H7 (cell line): ENCODE measurements at regions not wholly inside any gene's neighbourhood (a gene's known extent, or its start where the extent isn't known, plus 50 kb on each side); places are given as distances from the start of the nearest gene placed in this dataset.
"Not testable (repeated sequence)": the region's sequence is repeated elsewhere in the genome, so short reads cannot be mapped to it uniquely, and the experiment has no call there.

ENCODE experiments used
- DNase-seq: peaks from one replicate; pipeline ENCODE4 v3.0.0; 2012
- H3K27me3 ChIP-seq: 2 replicates; pipeline ENCODE4 v1.6.0; 2011; ENCODE audit warnings: mild to moderate bottlenecking, low read length; ENCODE audit not compliant: control insufficient read depth, insufficient read depth
- H3K36me3 ChIP-seq: replicated peaks from 2 replicates; pipeline ENCODE4 v1.5.1; 2011; ENCODE audit warnings: low read length; ENCODE audit not compliant: control insufficient read depth, insufficient read depth
- H3K4me3 ChIP-seq: 2 replicates; pipeline ENCODE4 v1.5.1; 2011; ENCODE audit warnings: low read depth, mild to moderate bottlenecking, control low read depth, low read length, moderate library complexity; ENCODE audit not compliant: insufficient read depth

GRCh38 chr12:115811045-115811444 is 466.4 kb downstream of the MED13L start:
- Histone ChIP-seq H3K4me3 (no peak overlapping the region), H3K36me3 (no peaks in the 10 kb centered on the region), H3K27me3 (no peaks in the 10 kb centered on the region)
- DNase-seq, result no peak

GRCh38 chr12:115810122-115810901 is 467.2 kb downstream of the MED13L start:
- Histone ChIP-seq H3K36me3 (no peaks in the 10 kb centered on the region), H3K27me3 (no peaks in the 10 kb centered on the region), H3K4me3 (no peak overlapping the region)
- no peak for DNase-seq

GRCh38 chr12:115806000-115806399 is 471.5 kb downstream of the MED13L start:
- no peak for DNase-seq
- Histone ChIP-seq H3K27me3 (no peaks in the 10 kb centered on the region), H3K4me3 (no peak overlapping the region), H3K36me3 (no peaks in the 10 kb centered on the region)

GRCh38 chr12:115802767-115803166 is 474.7 kb downstream of the MED13L start:
- Histone ChIP-seq H3K27me3 (no peaks in the 10 kb centered on the region), H3K36me3 (no peaks in the 10 kb centered on the region), H3K4me3 (no peak overlapping the region)
- DNase-seq, result no peak

- H3K4me3 ChIP-seq, result no peak overlapping the region
- H3K27me3 ChIP-seq, result no peaks in the 10 kb centered on the region
- DNase-seq, result no peak
- H3K36me3 ChIP-seq, result no peaks in the 10 kb centered on the region
These were observed 475.6 kb downstream of the MED13L start for GRCh38 chr12:115801871-115802270.

GRCh38 chr12:115799610-115800009 is 477.9 kb downstream of the MED13L start:
- H3K36me3 ChIP-seq, result no peaks in the 10 kb centered on the region
- no peak for DNase-seq
- no peaks in the 10 kb centered on the region for H3K27me3 ChIP-seq
- H3K4me3 ChIP-seq, result no peak overlapping the region

- Histone ChIP-seq H3K4me3 (no peak overlapping the region), H3K36me3 (no peaks in the 10 kb centered on the region), H3K27me3 (no peaks in the 10 kb centered on the region)
- DNase-seq, result no peak
These were observed 479.1 kb downstream of the MED13L start for GRCh38 chr12:115798309-115798917.

GRCh38 chr12:115794659-115795081 is 482.8 kb downstream of the MED13L start:
- peak; percentile 21 for DNase-seq
- Histone ChIP-seq H3K36me3 (no peaks in the 10 kb centered on the region), H3K4me3 (no peak overlapping the region), H3K27me3 (no peaks in the 10 kb centered on the region)

- Histone ChIP-seq H3K36me3 (no peaks in the 10 kb centered on the region), H3K27me3 (no peaks in the 10 kb centered on the region), H3K4me3 (no peak overlapping the region)
- no peak for DNase-seq
These were observed 486.2 kb downstream of the MED13L start for GRCh38 chr12:115791331-115791730.

GRCh38 chr12:115790526-115790925 is 487.0 kb downstream of the MED13L start:
- Histone ChIP-seq H3K36me3 (no peaks in the 10 kb centered on the region), H3K4me3 (no peak overlapping the region), H3K27me3 (no peaks in the 10 kb centered on the region)
- DNase-seq, result no peak

- not testable (repeated sequence) for H3K27me3 ChIP-seq, DNase-seq, H3K36me3 ChIP-seq, H3K4me3 ChIP-seq
These were observed 491.0 kb downstream of the MED13L start for GRCh38 chr12:115786490-115786889.

- Histone ChIP-seq H3K4me3 (no peak overlapping the region), H3K27me3 (no peaks in the 10 kb centered on the region), H3K36me3 (no peaks in the 10 kb centered on the region)
- DNase-seq, result no peak
These were observed 491.9 kb downstream of the MED13L start for GRCh38 chr12:115785548-115785947.

GRCh38 chr12:115776399-115776798 is 501.1 kb downstream of the MED13L start:
- no peak overlapping the region for H3K4me3 ChIP-seq
- no peaks in the 10 kb centered on the region; the same call in 1 of the 2 replicates for H3K27me3 ChIP-seq
- no peak for DNase-seq
- H3K36me3 ChIP-seq, result no peaks in the 10 kb centered on the region

- no peaks in the 10 kb centered on the region for H3K36me3 ChIP-seq
- DNase-seq, result no peak
- no peaks in the 10 kb centered on the region; the same call in 1 of the 2 replicates for H3K27me3 ChIP-seq
- no peak overlapping the region for H3K4me3 ChIP-seq
These were observed 503.2 kb downstream of the MED13L start for GRCh38 chr12:115774148-115774895.

- DNase-seq, result no peak
- no peaks in the 10 kb centered on the region; the same call in 1 of the 2 replicates for H3K27me3 ChIP-seq
- no peak overlapping the region for H3K4me3 ChIP-seq
- H3K36me3 ChIP-seq, result no peaks in the 10 kb centered on the region
These were observed 505.9 kb downstream of the MED13L start for GRCh38 chr12:115771601-115772000.
